ENCODE measurements at regions not wholly inside any gene's neighbourhood (a gene's known extent, or its start where the extent isn't known, plus 50 kb on each side); places are given as distances from the start of the nearest gene placed in this dataset.
"Not testable (repeated sequence)": the region's sequence is repeated elsewhere in the genome, so short reads cannot be mapped to it uniquely, and the experiment has no call there.

GRCh38 chr2:49861821-49862220 lies 707.5 kb upstream of the FSHR start:
- no peak for DNase-seq

- no peak for DNase-seq
Measured at GRCh38 chr2:49860834-49861233, 706.5 kb upstream of the FSHR start.

DNA sequence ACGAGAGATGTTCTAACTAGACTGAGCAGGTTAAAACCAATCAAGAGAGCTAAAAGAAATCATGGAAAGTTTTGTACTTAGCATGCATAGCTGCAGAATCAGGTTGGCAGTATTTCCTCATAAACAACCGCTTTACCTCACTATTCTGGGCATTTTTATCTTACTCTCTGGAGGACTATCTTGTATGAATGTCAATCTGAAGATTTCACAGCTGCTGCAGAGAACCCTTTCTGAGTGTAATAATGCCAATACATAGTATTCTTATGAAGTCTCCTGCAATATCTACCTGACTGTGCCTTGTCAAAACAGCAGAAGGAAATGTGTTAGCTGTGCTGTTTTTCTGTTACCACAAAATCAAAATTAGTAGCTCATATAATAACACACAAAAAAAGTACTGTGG lies 705.9 kb upstream of the FSHR start:
- no peak for DNase-seq

- no peak for DNase-seq
Measured at GRCh38 chr2:49858657-49859056, 704.3 kb upstream of the FSHR start.

DNA sequence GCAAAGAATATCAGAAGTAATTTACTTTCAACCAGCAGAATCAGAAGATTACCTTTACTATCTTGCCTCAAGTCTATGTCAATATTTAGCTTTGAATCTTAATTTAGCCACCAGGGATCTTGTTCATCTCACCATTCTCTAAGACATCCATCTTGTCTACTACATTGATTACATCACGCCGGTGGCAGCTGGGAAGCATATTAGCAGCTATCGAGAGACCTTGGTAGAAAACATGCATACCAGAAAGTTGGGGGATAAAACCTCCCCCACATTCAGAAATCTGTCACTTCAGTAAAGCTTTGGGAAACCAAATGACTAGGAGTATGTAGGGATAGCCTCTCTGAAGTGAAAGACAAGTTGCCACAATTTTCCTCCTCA lies 703.8 kb upstream of the FSHR start:
- no peak for DNase-seq

GRCh38 chr2:49857371-49858112 lies 703.2 kb upstream of the FSHR start:
- DNase-seq = no peak

GRCh38 chr2:49845671-49846070 lies 691.4 kb upstream of the FSHR start:
- DNase-seq = no peak

- no peak for DNase-seq
Measured at GRCh38 chr2:49845021-49845420, 690.7 kb upstream of the FSHR start.

GRCh38 chr2:49844113-49844512 lies 689.8 kb upstream of the FSHR start:
- not testable (repeated sequence) for DNase-seq

- DNase-seq = no peak
Measured at GRCh38 chr2:49843314-49843713, 689.0 kb upstream of the FSHR start.

- DNase-seq = no peak
Measured at GRCh38 chr2:49840428-49840975, 686.2 kb upstream of the FSHR start.

DNA sequence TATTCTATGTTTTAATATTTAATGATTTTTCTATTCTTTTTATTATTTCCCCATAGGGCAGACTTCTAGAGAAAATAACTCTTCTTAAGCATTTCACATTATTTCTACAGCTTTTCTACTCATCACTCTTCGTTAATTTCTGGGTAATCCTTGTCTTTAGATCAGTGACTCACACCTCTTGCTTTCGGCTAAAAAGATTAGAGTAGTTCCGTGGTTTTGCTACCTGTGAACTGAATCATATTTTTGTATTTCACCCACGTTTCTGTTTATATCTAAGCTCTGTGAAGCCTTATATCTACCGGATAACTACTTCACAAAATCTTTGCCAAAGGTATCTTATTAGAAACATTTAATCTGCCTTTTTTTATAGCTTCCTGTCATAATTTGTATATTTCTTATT lies 685.5 kb upstream of the FSHR start:
- DNase-seq = no peak

GRCh38 chr2:49837561-49838293 lies 683.4 kb upstream of the FSHR start:
- DNase-seq = no peak

DNA sequence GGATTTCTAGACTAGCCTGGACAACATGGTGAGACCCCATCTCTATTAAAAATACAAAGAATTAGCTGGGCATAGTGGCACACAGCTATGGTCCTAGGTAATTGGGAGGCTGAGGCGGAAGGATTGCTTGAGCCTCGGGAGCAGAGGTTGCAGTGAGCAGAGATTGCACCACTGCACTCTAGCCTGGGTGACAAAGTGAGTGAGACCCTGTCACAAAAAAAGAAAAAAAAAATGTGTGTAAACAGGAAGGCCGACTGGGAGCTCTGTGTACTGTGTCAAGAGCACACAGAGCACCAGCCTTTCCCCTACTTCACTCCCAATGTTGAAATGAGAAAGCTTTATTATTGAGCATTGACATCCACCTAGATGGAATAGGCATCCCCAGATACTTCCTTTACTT lies 681.7 kb upstream of the FSHR start:
- no peak for DNase-seq

DNA sequence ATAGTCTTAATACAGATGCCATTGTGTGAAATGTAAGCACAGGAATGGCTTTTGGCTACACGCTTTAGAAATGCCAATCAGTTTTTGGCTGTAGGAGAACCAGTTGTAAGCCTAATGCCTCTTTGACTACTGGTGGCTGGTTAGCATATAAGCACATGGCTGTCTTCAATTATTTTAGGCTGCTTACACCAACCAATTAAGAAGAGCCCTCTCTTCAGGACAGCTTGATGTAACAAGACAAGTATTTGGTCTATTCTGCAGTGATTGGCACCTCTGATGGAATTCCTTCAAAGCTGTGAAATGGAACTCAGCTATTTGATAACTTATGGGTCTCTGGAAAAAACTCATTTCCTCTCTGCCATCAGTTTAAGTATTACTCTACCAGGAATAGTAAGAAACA lies 680.1 kb upstream of the FSHR start:
- DNase-seq = no peak

DNA sequence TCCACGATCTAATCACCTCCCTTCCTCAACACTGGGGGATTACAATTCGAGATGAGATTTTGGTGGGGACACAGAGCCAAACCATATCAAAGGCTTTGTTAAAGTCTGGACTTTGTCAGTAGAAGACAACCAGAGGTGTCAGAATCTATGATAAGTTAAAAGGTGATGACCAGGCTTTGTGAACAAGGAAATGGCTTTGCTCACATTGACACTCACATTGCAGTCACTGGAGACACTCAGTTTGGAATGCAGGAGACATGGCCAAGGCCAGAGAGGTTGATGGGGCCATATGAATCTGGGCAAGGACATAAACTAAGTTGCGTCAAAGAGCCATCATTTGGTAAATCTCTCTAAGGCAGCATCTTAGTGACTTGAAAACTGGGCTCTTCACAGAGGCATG lies 678.2 kb upstream of the FSHR start:
- no peak for DNase-seq

- DNase-seq = no peak
Measured at GRCh38 chr2:49831698-49832367, 677.5 kb upstream of the FSHR start.

- no peak for DNase-seq
Measured at GRCh38 chr2:49830846-49831245, 676.5 kb upstream of the FSHR start.

DNA sequence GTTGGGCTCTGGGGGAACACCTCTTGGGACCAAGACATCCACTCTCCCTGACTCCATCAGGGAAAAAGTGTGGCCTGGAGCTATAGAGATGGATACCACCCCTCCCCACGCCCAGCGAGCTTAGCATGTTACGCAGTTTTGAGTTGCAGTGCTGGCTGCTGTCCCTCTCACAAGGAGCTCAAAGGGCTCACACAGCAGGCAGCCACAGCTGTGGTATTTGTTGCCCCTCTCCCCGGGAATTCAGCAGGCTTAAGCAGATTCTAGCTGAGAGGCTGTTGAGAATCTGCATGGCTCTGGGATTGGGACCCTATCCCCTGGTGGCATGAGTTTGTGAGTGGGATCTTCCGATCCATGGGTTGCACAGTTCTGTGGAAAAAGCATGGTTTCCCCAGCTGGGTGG lies 673.1 kb upstream of the FSHR start:
- no peak for DNase-seq

DNA sequence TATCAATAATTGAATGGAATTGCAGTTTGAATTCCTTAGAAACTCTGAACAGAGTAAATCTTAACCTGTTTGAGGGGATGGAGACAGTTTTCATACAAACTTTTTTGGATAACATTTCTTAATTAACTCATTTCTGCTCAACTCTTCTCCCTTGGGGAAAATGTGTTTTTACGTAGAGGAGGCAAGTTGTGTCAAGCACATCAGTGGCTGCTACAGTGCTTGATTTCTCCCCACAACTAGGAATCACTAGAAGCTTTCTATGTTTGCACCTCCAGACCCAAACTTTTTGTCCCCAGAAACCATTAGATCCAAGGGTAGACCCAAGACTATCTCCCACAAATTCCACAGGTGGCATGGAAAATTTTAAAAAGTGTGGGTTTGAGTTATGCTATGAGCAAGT lies 658.9 kb upstream of the FSHR start:
- DNase-seq = no peak

DNA sequence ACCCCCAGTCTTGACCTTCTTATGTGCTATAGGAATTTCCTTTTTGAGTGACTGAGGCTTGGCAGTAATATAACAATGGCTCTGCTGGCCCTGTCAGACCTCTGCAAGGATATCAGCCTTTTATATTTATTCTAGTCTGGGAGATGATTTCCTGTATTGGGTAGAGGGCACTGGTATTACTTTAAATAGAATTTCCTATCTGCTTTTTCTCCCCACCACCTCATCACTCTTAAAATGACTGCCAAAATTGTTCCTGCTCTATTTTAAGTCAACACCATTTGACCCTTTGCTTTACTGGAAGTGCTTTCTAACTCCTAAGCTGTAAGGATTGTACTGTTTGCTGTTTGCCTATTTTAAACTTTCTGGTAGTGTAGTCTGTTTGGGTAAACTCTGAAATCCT lies 658.4 kb upstream of the FSHR start:
- DNase-seq = no peak

- no peak for DNase-seq
Measured at GRCh38 chr2:49811502-49811901, 657.2 kb upstream of the FSHR start.

DNA sequence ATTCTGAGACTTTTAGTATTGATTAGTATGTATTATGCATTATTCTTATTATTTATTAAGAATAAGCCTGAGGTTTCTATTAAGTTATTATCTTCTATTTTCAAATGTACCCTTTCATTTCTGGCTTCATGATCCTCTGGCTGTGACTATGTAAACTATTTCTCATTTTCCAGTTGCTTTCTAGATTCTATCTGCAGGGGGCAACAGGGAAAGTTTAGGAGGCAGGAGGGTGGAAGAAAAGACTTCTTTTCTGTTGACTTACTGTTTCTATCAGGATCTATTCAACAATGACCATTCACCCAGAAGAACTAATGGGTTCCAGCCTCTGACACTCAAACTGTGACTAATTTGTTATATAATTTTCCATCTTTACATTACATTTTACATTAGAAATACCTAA lies 653.4 kb upstream of the FSHR start:
- no peak for DNase-seq

GRCh38 chr2:49804111-49804510 lies 649.8 kb upstream of the FSHR start:
- DNase-seq = no peak

All from NCI-H1092 (cell line).